Muscle of back (tissue), 3 donors: ENCODE measurements at regions not wholly inside any gene's neighbourhood (a gene's known extent, or its start where the extent isn't known, plus 50 kb on each side); places are given as distances from the start of the nearest gene placed in this dataset.

Source experiments
- DNase-seq, 3 donors: peaks; one replicate each; pipeline versions ENCODE4 v3.0.0 to v3.0.0-alpha.2; 2013

- DNase-seq: no peak
Measured at GRCh38 chr12:114949058-114949820, 265.3 kb upstream of the TBX3 start.

GRCh38 chr12:114945351-114945750 is 261.4 kb upstream of the TBX3 start:
- no peak for DNase-seq

GRCh38 chr12:114944736-114945135 is 260.8 kb upstream of the TBX3 start:
- DNase-seq: no peak

GRCh38 chr12:114943601-114944000 is 259.6 kb upstream of the TBX3 start:
- DNase-seq: no peak

GRCh38 chr12:114938487-114939210 is 254.7 kb upstream of the TBX3 start:
- no peak for DNase-seq

- no peak for DNase-seq
Measured at GRCh38 chr12:114936148-114937079, 252.4 kb upstream of the TBX3 start.

GRCh38 chr12:114935658-114936057 is 251.7 kb upstream of the TBX3 start:
- DNase-seq: no peak

GRCh38 chr12:114933428-114934160 is 249.6 kb upstream of the TBX3 start:
- no peak for DNase-seq

- no peak for DNase-seq
Measured at GRCh38 chr12:114932806-114933205, 248.8 kb upstream of the TBX3 start.

- DNase-seq: no peak
Measured at GRCh38 chr12:114931025-114931424, 247.1 kb upstream of the TBX3 start.

- no peak for DNase-seq
Measured at GRCh38 chr12:114926341-114926740, 242.4 kb upstream of the TBX3 start.

GRCh38 chr12:114924946-114925475 is 241.0 kb upstream of the TBX3 start:
- DNase-seq: peak in 1 of 3 donors; percentile 60

- DNase-seq: peak in 1 of 3 donors; percentile 68
Measured at GRCh38 chr12:114921781-114922180, 237.8 kb upstream of the TBX3 start.

- peak in 2 of 3 donors; percentile 54 to 81 for DNase-seq
Measured at GRCh38 chr12:114920771-114921554, 237.0 kb upstream of the TBX3 start.

- DNase-seq: no peak
Measured at GRCh38 chr12:114919479-114919878, 235.5 kb upstream of the TBX3 start.

GRCh38 chr12:114918535-114919233 is 234.7 kb upstream of the TBX3 start:
- no peak for DNase-seq

GRCh38 chr12:114917953-114918352 is 234.0 kb upstream of the TBX3 start:
- DNase-seq: no peak

- DNase-seq: no peak
Measured at GRCh38 chr12:114917307-114917706, 233.3 kb upstream of the TBX3 start.

GRCh38 chr12:114916541-114916940 is 232.6 kb upstream of the TBX3 start:
- no peak for DNase-seq

GRCh38 chr12:114916124-114916523 is 232.1 kb upstream of the TBX3 start:
- peak in 1 of 3 donors; percentile 29 for DNase-seq
